Kidney (tissue), 13 donors: ENCODE measurements at regions not wholly inside any gene's neighbourhood (a gene's known extent, or its start where the extent isn't known, plus 50 kb on each side); places are given as distances from the start of the nearest gene placed in this dataset.

Experiments used
- DNase-seq, 5 donors: peaks; one replicate each; pipeline ENCODE4 v3.0.0-alpha.2; 2013 to 2020
- FAIRE-seq: peaks from 2 replicates; lab custom pipeline; 2012; peaks lifted over from hg19 to GRCh38; lab: Jason Lieb, UNC
- H3K27ac ChIP-seq, 2 donors: one replicate each; pipeline ENCODE4 v1.7.0; 2013; ENCODE audit warnings: low read depth in 2 of 2, low read length in 2 of 2, inconsistent platforms in 1 of 2
- H3K27me3 ChIP-seq: one replicate; pipeline ENCODE4 v1.7.1; 2013; ENCODE audit warnings: low read length, inconsistent platforms; ENCODE audit not compliant: control insufficient read depth, insufficient read depth
- H3K36me3 ChIP-seq, 3 donors: one replicate each; pipeline versions ENCODE4 v1.7.0 to v1.7.1; 2013; ENCODE audit warnings: low read length in 3 of 3, control low read depth in 1 of 3, inconsistent platforms in 1 of 3; ENCODE audit not compliant: insufficient read depth in 3 of 3, control insufficient read depth in 2 of 3
- H3K4me1 ChIP-seq, 3 donors: one replicate each; pipeline versions ENCODE4 v1.7.0 to v1.7.1; 2013; ENCODE audit warnings: low read length in 3 of 3, inconsistent platforms in 1 of 3, low read depth in 1 of 3; ENCODE audit not compliant: control insufficient read depth in 2 of 3, insufficient read depth in 2 of 3
- H3K4me3 ChIP-seq, 3 donors: one replicate each; pipeline versions ENCODE4 v1.7.0 to v1.8.1; 2013; ENCODE audit warnings: low read length in 3 of 3, control low read depth in 1 of 3, inconsistent platforms in 1 of 3
- H3K9ac ChIP-seq, 3 donors: one replicate each; pipeline versions ENCODE4 v1.7.0 to v1.7.1; 2013; ENCODE audit warnings: low read length in 3 of 3, control low read depth in 1 of 3, inconsistent platforms in 1 of 3
- H3K9me3 ChIP-seq, 3 donors: one replicate each; pipeline versions ENCODE4 v1.7.0 to v1.7.1; 2013; ENCODE audit warnings: low read length in 3 of 3, control low read depth in 1 of 3, inconsistent platforms in 1 of 3; ENCODE audit not compliant: control insufficient read depth in 2 of 3, insufficient read depth in 1 of 3
- intact Hi-C: fragments of 100-400 bp; cut with DNase I; formaldehyde crosslinking; loops from one replicate; pipeline ENCODE4 v1.11.1; 2022
- TF ChIP-seq, protein P1 (sequence below): IDR thresholded peaks from 3 replicates; pipeline ENCODE4 v1.5.1; 2012; ENCODE audit warnings: mild to moderate bottlenecking, moderate library complexity, borderline replicate concordance; ENCODE audit not compliant: insufficient read depth; ENCODE audit errors: extremely low read depth
- donor health status: control.
- donor health status: control.
- donor health status: control.
- donor health status: control.
- donor health status: control.
- donor health status: DM: yes; HTN: yes; CAD: no.
- donor health status: Normal renal cell carcinoma (clear cell type).

DNA sequence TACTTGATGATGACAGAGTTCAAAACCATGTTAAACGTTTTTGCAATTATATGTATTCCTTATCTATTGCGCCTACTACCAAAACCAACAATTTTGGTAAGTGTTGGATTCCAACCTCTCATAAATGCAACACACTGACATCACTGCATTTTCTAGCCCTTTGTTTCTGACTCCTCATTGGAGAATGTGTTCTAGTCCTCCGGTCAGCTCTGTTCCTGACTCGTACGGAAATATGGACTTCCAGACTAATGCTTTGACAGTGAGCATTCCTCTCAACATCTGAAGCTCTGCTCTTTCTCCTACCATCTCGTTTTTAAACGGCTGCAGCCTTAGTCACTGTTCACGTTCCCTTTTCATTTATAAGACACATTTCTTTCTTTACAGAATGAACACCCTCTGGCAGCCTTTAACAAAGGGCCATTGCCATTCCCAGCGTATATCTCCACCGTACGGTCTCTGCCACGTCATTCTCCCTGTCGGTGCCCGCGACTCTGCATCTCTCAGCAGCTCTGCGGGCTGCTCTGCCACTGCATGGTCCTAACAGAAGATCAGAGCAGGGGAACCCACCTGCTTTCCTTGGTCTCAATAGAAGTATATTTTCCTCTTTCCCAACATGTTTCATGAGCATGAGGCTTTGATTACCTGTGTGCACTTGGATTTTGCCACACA, 103.0 kb upstream of the SYNDIG1 start:
- Histone ChIP-seq H3K27me3 (no peaks in the 10 kb centered on the region), H3K9ac (no peak overlapping the region), H3K4me3 (no peak overlapping the region), H3K4me1 (no peaks in the 10 kb centered on the region), H3K36me3 (no peaks in the 10 kb centered on the region), H3K27ac (no peak overlapping the region), H3K9me3 (no peaks in the 10 kb centered on the region)
- DNase-seq (no peak), FAIRE-seq (no peak)
- TF ChIP-seq, protein P1, sequence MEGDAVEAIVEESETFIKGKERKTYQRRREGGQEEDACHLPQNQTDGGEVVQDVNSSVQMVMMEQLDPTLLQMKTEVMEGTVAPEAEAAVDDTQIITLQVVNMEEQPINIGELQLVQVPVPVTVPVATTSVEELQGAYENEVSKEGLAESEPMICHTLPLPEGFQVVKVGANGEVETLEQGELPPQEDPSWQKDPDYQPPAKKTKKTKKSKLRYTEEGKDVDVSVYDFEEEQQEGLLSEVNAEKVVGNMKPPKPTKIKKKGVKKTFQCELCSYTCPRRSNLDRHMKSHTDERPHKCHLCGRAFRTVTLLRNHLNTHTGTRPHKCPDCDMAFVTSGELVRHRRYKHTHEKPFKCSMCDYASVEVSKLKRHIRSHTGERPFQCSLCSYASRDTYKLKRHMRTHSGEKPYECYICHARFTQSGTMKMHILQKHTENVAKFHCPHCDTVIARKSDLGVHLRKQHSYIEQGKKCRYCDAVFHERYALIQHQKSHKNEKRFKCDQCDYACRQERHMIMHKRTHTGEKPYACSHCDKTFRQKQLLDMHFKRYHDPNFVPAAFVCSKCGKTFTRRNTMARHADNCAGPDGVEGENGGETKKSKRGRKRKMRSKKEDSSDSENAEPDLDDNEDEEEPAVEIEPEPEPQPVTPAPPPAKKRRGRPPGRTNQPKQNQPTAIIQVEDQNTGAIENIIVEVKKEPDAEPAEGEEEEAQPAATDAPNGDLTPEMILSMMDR = no peak
- intact Hi-C loops = no loop called here

DNA sequence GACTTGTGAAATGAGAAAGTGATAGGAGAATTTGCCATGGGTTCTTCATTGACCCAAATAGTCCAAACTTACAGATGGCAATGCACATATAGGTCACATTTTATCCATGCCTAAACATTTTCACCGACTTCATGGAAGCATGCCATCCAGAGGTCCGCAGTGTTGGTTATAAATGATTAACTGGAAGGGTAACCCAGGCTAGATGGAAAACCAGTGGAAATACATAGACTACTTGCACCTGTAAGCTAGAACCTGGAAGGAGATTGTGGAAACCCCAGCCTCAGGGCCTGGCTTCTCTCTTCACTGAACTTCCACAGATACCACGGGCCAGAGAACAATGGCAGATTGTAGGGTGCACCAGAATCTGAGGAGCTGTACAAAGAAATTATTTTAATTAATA, 103.8 kb upstream of the SYNDIG1 start:
- DNase-seq (peak in 3 of 5 donors; percentile 20 to 53 (median 44)), FAIRE-seq (no peak)
- no peak overlapping the region for H3K27ac ChIP-seq
- H3K36me3 ChIP-seq = no peaks in the 10 kb centered on the region
- no peaks in the 10 kb centered on the region for H3K4me1 ChIP-seq
- TF ChIP-seq, protein P1 = no peak
- H3K4me3 ChIP-seq = no peak overlapping the region
- no peaks in the 10 kb centered on the region for H3K27me3 ChIP-seq
- no peaks in the 10 kb centered on the region for H3K9me3 ChIP-seq
- intact Hi-C loops = no loop called here
- H3K9ac ChIP-seq = no peak overlapping the region

DNA sequence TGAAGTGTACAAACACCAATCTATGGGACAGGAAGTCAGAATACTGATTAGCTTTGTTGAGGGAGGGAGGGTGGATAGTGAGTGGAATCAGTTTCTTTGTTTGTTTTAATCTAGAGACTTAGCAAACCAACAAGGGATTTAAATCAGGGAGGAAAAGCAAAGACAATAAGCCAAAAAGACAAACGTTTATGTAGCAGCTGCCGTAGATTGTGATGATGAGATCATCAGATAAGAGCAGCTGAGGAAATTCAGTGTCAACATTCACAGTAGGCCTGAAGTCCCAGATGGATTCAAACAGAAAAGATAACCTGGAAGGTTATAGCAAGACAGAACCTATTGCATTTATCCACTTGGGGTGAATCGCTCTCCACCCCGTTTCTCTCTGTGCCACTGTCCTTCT, 104.9 kb upstream of the SYNDIG1 start:
- intact Hi-C loops = no loop called here

More for the DNA sequence above, 104.9 kb upstream of the SYNDIG1 start:
- Histone ChIP-seq H3K4me1 (no peaks in the 10 kb centered on the region), H3K27ac (no peak overlapping the region), H3K9me3 (no peaks in the 10 kb centered on the region), H3K27me3 (no peaks in the 10 kb centered on the region), H3K4me3 (no peak overlapping the region), H3K36me3 (no peaks in the 10 kb centered on the region), H3K9ac (no peak overlapping the region)
- no peak for FAIRE-seq
- peak in 1 of 5 donors; percentile 4 for DNase-seq
- TF ChIP-seq, protein P1 = no peak
